ENCODE measurements at regions not wholly inside any gene's neighbourhood (a gene's known extent, or its start where the extent isn't known, plus 50 kb on each side); places are given as distances from the start of the nearest gene placed in this dataset.

GRCh38 chr11:79691445-79691844, 250.6 kb upstream of the TENM4 start:
- no peak for TF ChIP-seq PBX3 (IDR thresholded peaks at IDR 0.05)
- no peak for TF ChIP-seq HMGXB4 (CRISPR knock-in tag; IDR thresholded peaks at IDR 0.05; ENCODE audit: borderline replicate concordance)
- TF ChIP-seq FOSB (CRISPR knock-in tag; IDR thresholded peaks at IDR 0.05), result no peak
- no peak for TF ChIP-seq EHF (CRISPR knock-in tag; IDR thresholded peaks at IDR 0.05)
- Histone ChIP-seq H3K27ac (no peak overlapping the region), H3K4me2 (no peak overlapping the region), H3K9me3 (no peaks in the 10 kb centered on the region), H3K4me1 (no peaks in the 10 kb centered on the region), H3K4me3 (no peak overlapping the region)
- DNase-seq (ENCODE audit: low read depth in 1 of 2, low spot score in 1 of 2), result no peak
- CTCF ChIA-PET, result no interaction called here
- POLR2A ChIA-PET, result no interaction called here
- no peak for FAIRE-seq
- ATAC-seq, result no peak
- 9% methylated on average over 2 of the region's 2 CpGs for WGBS (ENCODE audit: missing lambda C conversion rate)

GRCh38 chr11:79686703-79687419, 246.0 kb upstream of the TENM4 start:
- FAIRE-seq (no peak), DNase-seq (ENCODE audit: low read depth in 1 of 2, low spot score in 1 of 2) (no peak), ATAC-seq (no peak)
- Histone ChIP-seq H3K4me3 (no peak overlapping the region), H3K27ac (no peak overlapping the region), H3K9me3 (no peaks in the 10 kb centered on the region), H3K4me1 (no peaks in the 10 kb centered on the region), H3K4me2 (no peak overlapping the region)
- ChIA-PET CTCF (no interaction called here), POLR2A (no interaction called here)
- 36% methylated on average over 5 of the region's 5 CpGs for WGBS (ENCODE audit: missing lambda C conversion rate)
- TF ChIP-seq FOXS1 (CRISPR knock-in tag; IDR thresholded peaks at IDR 0.05) (no peak), CTCF (IDR thresholded peaks at IDR 0.05) (no peak), FOSL2 (IDR thresholded peaks at IDR 0.05) (no peak), FOSL2 (CRISPR knock-in tag; IDR thresholded peaks at IDR 0.05) (no peak)

GRCh38 chr11:79683930-79684329, 243.1 kb upstream of the TENM4 start:
- ChIA-PET POLR2A (no interaction called here), CTCF (no interaction called here)
- no peak overlapping the region for H3K4me3 ChIP-seq
- TF ChIP-seq ZSCAN20 (CRISPR knock-in tag; IDR thresholded peaks at IDR 0.05) (no peak), CEBPB (IDR thresholded peaks at IDR 0.05) (no peak), CBX8 (IDR thresholded peaks at IDR 0.05) (no peak), CBX2 (IDR thresholded peaks at IDR 0.05; ENCODE audit: borderline replicate concordance, low read depth) (no peak), MAFK (IDR thresholded peaks at IDR 0.05; ENCODE audit: partially characterized antibody) (no peak), BCL3 (IDR thresholded peaks at IDR 0.05) (no peak), ZFP36 (IDR thresholded peaks at IDR 0.05; ENCODE audit: borderline replicate concordance, partially characterized antibody) (no peak), HES2 (IDR thresholded peaks at IDR 0.05) (no peak), KDM1A (IDR thresholded peaks at IDR 0.05; ENCODE audit: low read depth) (no peak), HOXB5 (CRISPR knock-in tag; IDR thresholded peaks at IDR 0.05) (no peak), PBX3 (IDR thresholded peaks at IDR 0.05) (no peak), EP300 (IDR thresholded peaks at IDR 0.05) (no peak), E2F6 (IDR thresholded peaks at IDR 0.05; ENCODE audit: borderline replicate concordance, low read depth) (no peak), HOXA7 (CRISPR knock-in tag; IDR thresholded peaks at IDR 0.05) (no peak), HMGXB4 (CRISPR knock-in tag; IDR thresholded peaks at IDR 0.05; ENCODE audit: borderline replicate concordance) (no peak), MAZ (IDR thresholded peaks at IDR 0.05; ENCODE audit: borderline replicate concordance, low read depth, low read length) (no peak), NR3C1 (IDR thresholded peaks at IDR 0.05) (no peak), MAX (IDR thresholded peaks at IDR 0.05) (no peak)
- H3K4me2 ChIP-seq, result no peak overlapping the region
- FAIRE-seq (no peak), DNase-seq (ENCODE audit: low read depth in 1 of 2, low spot score in 1 of 2) (no peak), ATAC-seq (no peak)
- 0% methylated on average over 1 of the region's 1 CpG for WGBS (ENCODE audit: missing lambda C conversion rate)
- no peaks in the 10 kb centered on the region for H3K9me3 ChIP-seq
- no peaks in the 10 kb centered on the region for H3K4me1 ChIP-seq
- no peak overlapping the region for H3K27ac ChIP-seq
